HG03175 (cell line): ENCODE measurements at regions not wholly inside any gene's neighbourhood (a gene's known extent, or its start where the extent isn't known, plus 50 kb on each side); places are given as distances from the start of the nearest gene placed in this dataset.

Source experiments
- ATAC-seq: cut with Tn5 transposase; IDR thresholded peaks from one replicate; pipeline ENCODE4 v1.9.1; 2021; ENCODE audit warnings: mild to moderate bottlenecking, moderate library complexity; ENCODE audit not compliant: unreplicated experiment

GRCh38 chr2:17258861-17259260, 259.4 kb downstream of the RAD51AP2 start:
- ATAC-seq, result no peak

GRCh38 chr2:17257189-17257909, 260.9 kb downstream of the RAD51AP2 start:
- no peak for ATAC-seq

GRCh38 chr2:17255071-17255470, 263.2 kb downstream of the RAD51AP2 start:
- ATAC-seq, result no peak

GRCh38 chr2:17254421-17254820, 263.8 kb downstream of the RAD51AP2 start:
- ATAC-seq, result no peak

GRCh38 chr2:17252258-17252657, 266.0 kb downstream of the RAD51AP2 start:
- no peak for ATAC-seq

GRCh38 chr2:17251171-17251570, 267.1 kb downstream of the RAD51AP2 start:
- ATAC-seq, result no peak

- ATAC-seq, result no peak
These were observed 269.0 kb downstream of the RAD51AP2 start for GRCh38 chr2:17249249-17249648.

GRCh38 chr2:17245906-17246305, 272.3 kb downstream of the RAD51AP2 start:
- no peak for ATAC-seq

- ATAC-seq, result no peak
These were observed 275.3 kb downstream of the RAD51AP2 start for GRCh38 chr2:17242813-17243485.

- ATAC-seq, result no peak
These were observed 278.7 kb downstream of the RAD51AP2 start for GRCh38 chr2:17239550-17239949.

- ATAC-seq, result no peak
These were observed 283.1 kb downstream of the RAD51AP2 start for GRCh38 chr2:17235167-17235566.

- ATAC-seq, result no peak
These were observed 285.3 kb downstream of the RAD51AP2 start for GRCh38 chr2:17232776-17233556.

- no peak for ATAC-seq
These were observed 286.8 kb downstream of the RAD51AP2 start for GRCh38 chr2:17231394-17231965.

- ATAC-seq, result no peak
These were observed 288.8 kb downstream of the RAD51AP2 start for GRCh38 chr2:17229414-17229813.

GRCh38 chr2:17228461-17228860, 289.8 kb downstream of the RAD51AP2 start:
- ATAC-seq, result no peak

GRCh38 chr2:17227856-17228255, 290.4 kb downstream of the RAD51AP2 start:
- no peak for ATAC-seq

- ATAC-seq, result no peak
These were observed 291.2 kb downstream of the RAD51AP2 start for GRCh38 chr2:17226941-17227490.

- ATAC-seq, result no peak
These were observed 295.0 kb downstream of the RAD51AP2 start for GRCh38 chr2:17223211-17223610.

- ATAC-seq, result no peak
These were observed 309.7 kb downstream of the RAD51AP2 start for GRCh38 chr2:17208511-17208910.

GRCh38 chr2:17206771-17207170, 311.5 kb downstream of the RAD51AP2 start:
- no peak for ATAC-seq

GRCh38 chr2:17204214-17204613, 314.0 kb downstream of the RAD51AP2 start:
- peak; percentile 48 for ATAC-seq
